Duodenal mucosa (tissue), 2 donors: ENCODE measurements at regions not wholly inside any gene's neighbourhood (a gene's known extent, or its start where the extent isn't known, plus 50 kb on each side); places are given as distances from the start of the nearest gene placed in this dataset.

Source experiments
- H3K27ac ChIP-seq: one replicate; pipeline ENCODE4 v1.7.0; 2013; ENCODE audit warnings: low read depth, low read length
- H3K27me3 ChIP-seq, 2 donors: one replicate each; pipeline ENCODE4 v1.7.0; 2013; ENCODE audit warnings: low read length in 2 of 2, control low read depth in 1 of 2; ENCODE audit not compliant: insufficient read depth in 2 of 2, control insufficient read depth in 1 of 2
- H3K36me3 ChIP-seq, 2 donors: one replicate each; pipeline ENCODE4 v1.7.0; 2013; ENCODE audit warnings: low read length in 2 of 2, control low read depth in 1 of 2; ENCODE audit not compliant: insufficient read depth in 2 of 2, control insufficient read depth in 1 of 2
- H3K4me1 ChIP-seq, 2 donors: one replicate each; pipeline ENCODE4 v1.7.0; 2013; ENCODE audit warnings: low read length in 2 of 2, control low read depth in 1 of 2; ENCODE audit not compliant: insufficient read depth in 2 of 2, control insufficient read depth in 1 of 2
- H3K4me3 ChIP-seq, 2 donors: one replicate each; pipeline ENCODE4 v1.7.0; 2013; ENCODE audit warnings: low read length in 2 of 2, low read depth in 1 of 2
- H3K9ac ChIP-seq, 2 donors: one replicate each; pipeline ENCODE4 v1.7.0; 2013; ENCODE audit warnings: low read length in 2 of 2, low read depth in 1 of 2
- H3K9me3 ChIP-seq, 2 donors: one replicate each; pipeline ENCODE4 v1.7.0; 2013; ENCODE audit warnings: low read length in 2 of 2, control low read depth in 1 of 2; ENCODE audit not compliant: control insufficient read depth in 1 of 2

GRCh38 chr6:71509191-71510005 is 220.8 kb downstream of the OGFRL1 start:
- H3K4me3 ChIP-seq = no peak overlapping the region
- H3K27ac ChIP-seq = no peak overlapping the region
- no peaks in the 10 kb centered on the region for H3K36me3 ChIP-seq
- H3K27me3 ChIP-seq = no peaks in the 10 kb centered on the region
- H3K4me1 ChIP-seq = no peaks in the 10 kb centered on the region
- H3K9ac ChIP-seq = no peak overlapping the region
- no peaks in the 10 kb centered on the region for H3K9me3 ChIP-seq

- H3K4me3 ChIP-seq = no peak overlapping the region
- no peaks in the 10 kb centered on the region for H3K4me1 ChIP-seq
- no peaks in the 10 kb centered on the region for H3K27me3 ChIP-seq
- H3K27ac ChIP-seq = no peak overlapping the region
- H3K9me3 ChIP-seq = no peaks in the 10 kb centered on the region
- H3K9ac ChIP-seq = no peak overlapping the region
- no peaks in the 10 kb centered on the region for H3K36me3 ChIP-seq
These were observed 221.6 kb downstream of the OGFRL1 start for GRCh38 chr6:71510057-71510713.

- no peaks in the 10 kb centered on the region for H3K36me3 ChIP-seq
- H3K9ac ChIP-seq = no peak overlapping the region
- H3K4me1 ChIP-seq = no peaks in the 10 kb centered on the region
- H3K9me3 ChIP-seq = no peaks in the 10 kb centered on the region
- no peak overlapping the region for H3K27ac ChIP-seq
- H3K4me3 ChIP-seq = no peak overlapping the region
- H3K27me3 ChIP-seq = no peaks in the 10 kb centered on the region
These were observed 222.2 kb downstream of the OGFRL1 start for GRCh38 chr6:71510856-71511255.

- H3K4me1 ChIP-seq = no peaks in the 10 kb centered on the region
- no peaks in the 10 kb centered on the region for H3K27me3 ChIP-seq
- H3K27ac ChIP-seq = no peak overlapping the region
- H3K9ac ChIP-seq = no peak overlapping the region
- H3K9me3 ChIP-seq = no peaks in the 10 kb centered on the region
- no peak overlapping the region for H3K4me3 ChIP-seq
- no peaks in the 10 kb centered on the region for H3K36me3 ChIP-seq
These were observed 223.6 kb downstream of the OGFRL1 start for GRCh38 chr6:71512256-71512655.

GRCh38 chr6:71513036-71513435 is 224.4 kb downstream of the OGFRL1 start:
- H3K9ac ChIP-seq = no peak overlapping the region
- H3K36me3 ChIP-seq = no peaks in the 10 kb centered on the region
- no peaks in the 10 kb centered on the region for H3K27me3 ChIP-seq
- H3K9me3 ChIP-seq = no peaks in the 10 kb centered on the region
- no peak overlapping the region for H3K27ac ChIP-seq
- H3K4me3 ChIP-seq = no peak overlapping the region
- H3K4me1 ChIP-seq = no peaks in the 10 kb centered on the region

GRCh38 chr6:71523548-71523947 is 234.9 kb downstream of the OGFRL1 start:
- H3K36me3 ChIP-seq = no peaks in the 10 kb centered on the region
- no peaks in the 10 kb centered on the region for H3K4me1 ChIP-seq
- no peak overlapping the region for H3K9ac ChIP-seq
- peaks cover 0 to 5% of the 10 kb centered on the region in 2 donors for H3K27me3 ChIP-seq
- H3K9me3 ChIP-seq = no peaks in the 10 kb centered on the region
- no peak overlapping the region for H3K4me3 ChIP-seq
- no peak overlapping the region for H3K27ac ChIP-seq

GRCh38 chr6:71524201-71524600 is 235.6 kb downstream of the OGFRL1 start:
- no peak overlapping the region for H3K4me3 ChIP-seq

GRCh38 chr6:71527886-71528285 is 239.3 kb downstream of the OGFRL1 start:
- Histone ChIP-seq H3K4me3 (no peak overlapping the region), H3K4me1 (no peaks in the 10 kb centered on the region), H3K9me3 (no peaks in the 10 kb centered on the region), H3K27ac (no peak overlapping the region), H3K27me3 (peaks cover 0 to 5% of the 10 kb centered on the region in 2 donors), H3K9ac (no peak overlapping the region), H3K36me3 (no peaks in the 10 kb centered on the region)

More at GRCh38 chr6:71524201-71524600, 235.6 kb downstream of the OGFRL1 start:
- Histone ChIP-seq H3K27me3 (peaks cover 0 to 5% of the 10 kb centered on the region in 2 donors), H3K27ac (no peak overlapping the region), H3K9ac (no peak overlapping the region), H3K4me1 (no peaks in the 10 kb centered on the region), H3K36me3 (no peaks in the 10 kb centered on the region), H3K9me3 (no peaks in the 10 kb centered on the region)

GRCh38 chr6:71529026-71529425 is 240.4 kb downstream of the OGFRL1 start:
- no peaks in the 10 kb centered on the region for H3K9me3 ChIP-seq
- no peak overlapping the region for H3K9ac ChIP-seq
- peaks cover 0 to 5% of the 10 kb centered on the region in 2 donors for H3K27me3 ChIP-seq
- no peak overlapping the region for H3K27ac ChIP-seq
- no peak overlapping the region for H3K4me3 ChIP-seq
- H3K4me1 ChIP-seq = no peaks in the 10 kb centered on the region
- no peaks in the 10 kb centered on the region for H3K36me3 ChIP-seq

- Histone ChIP-seq H3K27ac (no peak overlapping the region), H3K9me3 (no peaks in the 10 kb centered on the region), H3K4me3 (no peak overlapping the region)
These were observed 241.2 kb downstream of the OGFRL1 start for GRCh38 chr6:71529769-71530168.

More at GRCh38 chr6:71529769-71530168, 241.2 kb downstream of the OGFRL1 start:
- H3K27me3 ChIP-seq = peaks cover 0 to 3% of the 10 kb centered on the region in 2 donors
- H3K36me3 ChIP-seq = no peaks in the 10 kb centered on the region
- H3K9ac ChIP-seq = no peak overlapping the region
- H3K4me1 ChIP-seq = no peaks in the 10 kb centered on the region
